ENCODE measurements at regions not wholly inside any gene's neighbourhood (a gene's known extent, or its start where the extent isn't known, plus 50 kb on each side); places are given as distances from the start of the nearest gene placed in this dataset.
A peak's percentile ranks its signal among the peaks of the same experiment; 100 is the strongest.

DNA sequence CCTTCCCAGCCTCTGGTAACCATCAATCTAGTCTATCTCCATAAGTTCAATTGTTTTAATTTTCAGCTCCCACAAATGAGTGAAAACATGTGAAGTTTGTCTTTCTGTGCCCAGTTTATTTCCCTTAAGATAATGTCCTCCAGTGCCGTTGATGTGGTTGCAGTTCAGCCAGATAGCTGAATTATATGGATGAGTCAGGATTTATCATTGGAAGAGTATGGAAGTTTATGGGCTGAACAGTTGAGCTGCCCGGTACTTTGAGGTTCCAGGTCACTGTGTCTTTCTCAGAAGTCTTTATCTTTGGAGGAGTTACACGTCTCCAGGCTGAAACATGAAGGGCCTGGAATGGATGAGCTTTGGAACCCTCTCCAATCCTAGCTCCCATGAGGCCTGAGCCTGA, 120.1 kb downstream of the ASCL4 start:
- no peak for DNase-seq

- no peak for DNase-seq
Observed at GRCh38 chr12:107895966-107896365, 121.5 kb downstream of the ASCL4 start.

- no peak for DNase-seq
Observed at GRCh38 chr12:107900588-107900987, 126.1 kb downstream of the ASCL4 start.

GRCh38 chr12:107903341-107904061, 129.0 kb downstream of the ASCL4 start:
- peak; percentile 58 for DNase-seq

DNA sequence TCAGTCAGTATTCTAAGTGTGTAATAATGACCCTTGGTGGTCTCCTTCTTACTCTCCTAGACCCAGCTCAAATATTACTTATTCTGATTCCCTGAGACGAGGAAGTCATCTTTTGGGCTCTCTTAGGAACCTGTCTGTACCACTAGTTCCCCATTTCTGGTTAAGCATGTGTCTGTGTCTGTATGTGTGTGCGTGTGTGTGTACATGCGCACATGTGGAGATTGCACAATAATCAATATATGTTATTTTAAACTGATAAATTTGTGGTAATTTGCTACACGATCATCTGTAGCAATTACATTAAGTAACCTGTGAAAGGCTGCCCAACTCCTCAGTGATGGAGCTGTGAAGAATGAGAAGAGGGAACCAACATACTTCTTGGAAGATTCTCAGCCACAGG, 132.2 kb downstream of the ASCL4 start:
- no peak for DNase-seq

- DNase-seq: no peak
Observed at GRCh38 chr12:107912421-107913004, 138.0 kb downstream of the ASCL4 start.

- no peak for DNase-seq
Observed at GRCh38 chr12:107914460-107914977, 140.0 kb downstream of the ASCL4 start.

- peak; percentile 30 for DNase-seq
Observed at GRCh38 chr12:107917912-107918800, 143.7 kb downstream of the ASCL4 start.

DNA sequence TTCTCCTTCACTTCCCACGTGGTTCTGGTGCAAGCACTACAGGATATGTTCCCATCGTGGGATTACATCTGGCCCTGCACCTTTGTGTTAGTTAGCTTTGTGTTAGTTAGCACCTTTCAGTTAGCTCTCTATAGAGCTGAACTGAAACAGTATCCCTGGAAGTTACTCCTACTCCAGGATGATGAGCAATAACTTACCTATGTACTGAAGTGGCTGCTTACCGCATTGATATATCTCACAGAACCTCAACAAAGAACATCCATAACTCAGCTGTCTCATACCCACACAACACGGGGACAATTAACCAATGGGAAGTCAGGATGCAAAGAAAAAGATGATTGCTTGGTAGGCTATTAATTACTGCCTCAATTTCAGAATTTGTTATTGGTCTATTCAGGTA, 146.6 kb downstream of the ASCL4 start:
- DNase-seq: no peak

- no peak for DNase-seq
Observed at GRCh38 chr12:107925125-107925524, 150.6 kb downstream of the ASCL4 start.

DNA sequence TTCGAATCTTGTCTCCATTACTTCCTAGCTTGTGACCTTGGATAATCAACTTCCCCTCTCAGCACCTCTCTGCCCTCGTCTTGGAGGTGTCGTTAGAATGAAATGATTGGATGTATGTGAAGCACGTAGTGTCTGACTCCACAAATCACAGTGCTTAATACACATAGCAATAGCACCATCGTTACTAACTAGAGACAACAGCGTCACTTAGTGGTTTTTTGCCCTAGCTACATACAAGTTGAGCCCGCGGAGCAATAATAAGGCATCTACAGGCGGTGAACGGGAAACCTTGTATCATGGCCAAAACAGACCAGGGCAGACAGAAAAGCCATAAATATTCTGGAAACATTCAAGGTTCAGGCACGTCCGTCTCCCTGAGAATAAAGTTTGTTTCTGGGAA, 154.9 kb downstream of the ASCL4 start:
- DNase-seq: peak; percentile 15

DNA sequence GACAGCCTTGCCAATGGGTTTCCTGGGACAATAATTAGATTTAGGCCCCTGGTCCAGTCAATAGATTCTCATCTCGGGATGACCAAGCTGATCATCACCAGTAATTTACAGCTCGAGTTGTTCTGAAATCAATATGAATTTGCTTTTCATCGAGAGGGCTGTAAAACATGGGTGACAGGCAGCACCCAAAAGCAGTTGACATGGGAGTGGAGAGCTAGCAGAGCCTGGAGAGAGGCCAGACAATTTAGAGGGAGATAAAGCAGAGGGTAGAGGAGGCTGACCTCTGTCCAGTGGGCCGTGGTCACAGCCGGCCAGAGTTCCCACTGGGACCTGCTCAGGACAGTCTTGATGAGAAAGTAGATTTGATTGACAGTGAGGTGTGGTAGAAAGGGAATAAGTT, 157.3 kb downstream of the ASCL4 start:
- no peak for DNase-seq

DNA sequence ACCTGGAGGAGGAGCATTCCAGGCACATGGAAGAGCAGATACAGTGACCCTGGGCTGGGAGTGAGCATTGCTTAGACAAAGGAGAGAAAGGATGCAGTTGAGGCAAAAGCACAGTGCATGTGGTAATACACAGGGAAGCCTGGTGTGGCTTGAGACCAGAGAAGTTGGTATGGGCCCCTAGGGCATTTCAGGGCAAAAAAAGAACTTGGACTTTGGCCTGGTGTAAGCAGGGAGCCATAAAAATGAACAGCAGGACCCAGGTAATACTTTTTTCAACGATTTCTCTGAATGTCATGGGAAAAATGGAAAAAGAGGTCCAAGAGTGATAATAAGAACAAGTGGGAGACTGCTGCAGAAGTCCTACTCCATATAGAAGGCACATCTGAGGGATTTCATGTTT, 163.9 kb downstream of the ASCL4 start:
- no peak for DNase-seq

DNA sequence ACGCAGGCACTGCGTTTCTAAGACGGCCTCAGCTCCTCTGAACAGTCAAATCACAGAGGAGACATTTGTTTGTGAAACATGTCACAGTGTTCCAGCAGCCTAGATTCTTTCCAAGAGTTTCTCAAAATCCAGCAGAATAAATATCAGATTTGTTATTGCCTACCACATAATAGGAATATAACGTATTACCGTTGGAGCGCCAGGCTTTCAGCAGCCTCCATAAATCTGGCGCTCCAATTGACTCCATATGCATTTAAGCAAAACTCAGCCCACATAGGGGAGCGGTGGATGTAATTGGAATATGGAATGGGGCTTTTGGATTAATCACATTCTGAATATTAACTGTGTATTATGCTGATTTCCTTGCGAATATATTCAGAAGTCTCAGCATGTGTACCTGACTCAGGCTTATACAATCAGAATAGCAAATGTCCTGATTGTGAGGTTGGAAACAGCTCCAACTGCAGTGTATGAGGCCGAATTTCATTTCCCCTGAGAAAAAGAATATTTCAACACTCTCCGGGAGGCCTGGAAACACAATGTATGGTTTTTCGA, 174.0 kb downstream of the ASCL4 start:
- no peak for DNase-seq

GRCh38 chr12:107951024-107951423, 176.5 kb downstream of the ASCL4 start:
- no peak for DNase-seq

- no peak for DNase-seq
Observed at GRCh38 chr12:107955966-107956643, 173.0 kb upstream of the WSCD2 start.

- DNase-seq: no peak
Observed at GRCh38 chr12:107957459-107957858, 171.6 kb upstream of the WSCD2 start.

DNA sequence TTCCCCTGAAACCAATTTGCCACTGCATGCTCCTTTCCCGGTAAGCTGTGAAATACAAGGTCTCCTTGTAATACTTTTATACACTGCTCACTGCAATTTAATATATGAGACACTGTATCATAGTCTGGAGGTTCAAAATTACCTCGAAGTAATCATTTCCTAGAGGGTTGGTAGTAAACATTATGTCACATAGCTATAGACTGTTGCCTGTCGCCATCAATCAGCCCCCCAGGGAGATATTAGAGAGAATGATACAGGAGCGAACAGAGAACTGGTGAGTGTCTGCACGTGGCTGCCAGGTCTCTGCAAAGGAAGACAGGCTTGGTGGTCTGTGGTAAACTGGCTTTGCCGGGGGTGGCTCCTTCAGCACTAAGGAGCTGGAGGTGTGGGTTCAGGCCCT, 165.5 kb upstream of the WSCD2 start:
- no peak for DNase-seq

DNA sequence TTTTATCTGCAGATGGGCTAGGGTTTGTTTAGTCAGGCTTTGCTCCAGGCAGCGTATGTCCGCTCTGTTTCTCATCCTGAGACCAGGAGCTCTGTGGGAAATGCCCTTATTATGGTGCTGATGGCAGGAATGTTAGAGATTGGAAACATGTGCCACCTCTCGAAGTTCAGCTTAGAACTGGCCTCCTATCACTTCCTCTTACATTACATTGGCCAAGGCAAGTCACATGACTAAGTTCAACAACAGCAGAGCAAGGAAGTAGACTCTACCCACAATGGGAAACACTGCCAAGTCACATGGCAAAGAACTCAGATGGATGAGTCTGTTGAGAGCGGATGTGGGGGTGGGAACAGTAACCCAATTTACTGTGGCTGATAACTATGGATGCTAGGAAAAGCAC, 161.9 kb upstream of the WSCD2 start:
- no peak for DNase-seq

DNA sequence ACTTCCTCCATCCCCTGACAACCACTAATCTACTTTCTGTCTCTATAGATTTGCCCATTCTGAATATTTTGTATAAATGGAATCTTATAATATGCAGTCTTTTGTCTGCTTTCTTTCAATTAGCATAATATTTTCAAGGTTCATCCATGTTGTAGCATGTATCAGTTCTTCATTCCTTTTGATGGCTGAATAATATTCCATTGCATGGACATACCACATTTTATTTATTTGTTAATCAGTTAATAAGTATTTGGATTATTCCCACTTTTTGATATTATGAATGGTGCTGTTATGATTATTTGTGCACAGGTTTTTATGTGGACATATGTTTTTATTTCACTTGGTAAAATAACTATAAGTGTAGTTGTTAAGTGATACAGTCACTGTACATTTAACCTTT, 155.1 kb upstream of the WSCD2 start:
- no peak for DNase-seq

- no peak for DNase-seq
Observed at GRCh38 chr12:107976331-107976730, 152.8 kb upstream of the WSCD2 start.

DNA sequence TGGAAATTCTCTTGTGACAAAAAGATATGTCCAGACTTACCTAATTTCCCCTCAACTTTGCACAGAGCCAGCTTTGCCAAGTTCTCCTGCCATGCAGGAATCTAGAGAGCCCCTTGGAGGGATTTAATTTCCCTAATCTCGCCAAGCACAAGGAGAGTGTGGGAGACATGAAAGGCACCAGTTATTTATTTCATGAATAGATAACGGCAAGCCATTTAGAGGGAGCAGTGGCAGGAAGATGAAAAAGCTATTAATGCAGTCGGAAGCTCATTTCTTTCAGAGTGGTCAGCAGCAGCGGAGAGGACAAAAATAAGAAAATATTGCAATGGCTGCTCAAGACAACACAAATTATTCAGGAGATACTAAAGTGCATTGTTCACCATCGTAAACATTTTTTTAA, 150.9 kb upstream of the WSCD2 start:
- DNase-seq: no peak

DNA sequence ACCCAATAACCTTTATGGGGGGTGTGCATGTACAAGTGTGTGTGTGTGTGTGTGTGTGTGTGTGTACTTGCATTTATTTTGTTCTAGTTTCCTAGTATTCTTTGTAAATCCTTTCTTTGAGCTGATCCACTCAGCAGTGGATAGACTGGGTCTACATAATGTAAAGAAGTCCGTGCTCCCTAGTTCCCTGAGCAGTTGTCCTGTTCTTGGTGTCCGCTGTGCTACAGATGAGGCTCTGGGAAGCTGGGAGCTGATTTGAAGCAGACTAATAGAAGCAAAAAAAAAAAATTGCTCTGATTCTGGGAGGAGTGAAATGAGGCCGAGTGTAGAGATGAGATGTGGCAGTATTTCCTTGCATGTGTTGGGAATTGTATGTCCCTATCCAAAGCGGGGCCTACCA, 150.4 kb upstream of the WSCD2 start:
- DNase-seq: no peak
